ENCODE measurements at regions not wholly inside any gene's neighbourhood (a gene's known extent, or its start where the extent isn't known, plus 50 kb on each side); places are given as distances from the start of the nearest gene placed in this dataset.

GRCh38 chr18:61167902-61168301 lies 165.3 kb upstream of the CDH20 start:
- peaks cover 2 to 3% of the 10 kb centered on the region in 2 donors for H3K9me3 Mint-ChIP-seq
- no peaks in the 10 kb centered on the region for H3K4me1 Mint-ChIP-seq (ENCODE audit: low read depth)
- H3K27ac Mint-ChIP-seq: no peak overlapping the region
- no peaks in the 10 kb centered on the region for H3K27me3 Mint-ChIP-seq (ENCODE audit: low read depth)
- no peaks in the 10 kb centered on the region for H3K36me3 Mint-ChIP-seq (ENCODE audit: insufficient read depth in 2 of 2)
- H3K4me3 Mint-ChIP-seq: no peak overlapping the region
- ATAC-seq (replicated peaks in 1 of 2): no peak
- no peak for DNase-seq

DNA sequence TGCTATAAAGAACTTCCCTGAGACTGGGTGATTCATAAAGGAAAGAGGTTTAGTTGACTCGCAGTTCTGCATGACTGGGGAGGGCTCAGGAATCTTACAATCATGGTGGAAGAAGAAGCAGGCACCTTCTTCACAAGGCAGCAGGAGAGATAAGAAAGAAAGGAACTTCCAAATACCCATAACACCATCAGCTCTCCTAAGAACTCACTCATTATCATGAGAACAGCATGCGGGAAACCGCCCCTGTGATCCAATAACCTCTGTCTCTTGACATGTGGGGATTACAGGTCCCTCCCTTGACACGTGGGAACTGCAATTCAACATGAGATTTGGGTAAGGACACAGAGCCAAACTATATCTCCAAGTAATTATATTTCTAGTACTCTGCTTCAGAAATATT lies 163.8 kb upstream of the CDH20 start:
- ATAC-seq (replicated peaks in 1 of 2) (no peak), DNase-seq (no peak)
- no peaks in the 10 kb centered on the region for H3K4me1 Mint-ChIP-seq (ENCODE audit: low read depth)
- H3K9me3 Mint-ChIP-seq: peaks cover 0 to 3% of the 10 kb centered on the region in 2 donors
- no peak overlapping the region for H3K27ac Mint-ChIP-seq
- H3K27me3 Mint-ChIP-seq (ENCODE audit: low read depth): no peaks in the 10 kb centered on the region
- H3K36me3 Mint-ChIP-seq (ENCODE audit: insufficient read depth in 2 of 2): no peaks in the 10 kb centered on the region
- no peak overlapping the region for H3K4me3 Mint-ChIP-seq

DNA sequence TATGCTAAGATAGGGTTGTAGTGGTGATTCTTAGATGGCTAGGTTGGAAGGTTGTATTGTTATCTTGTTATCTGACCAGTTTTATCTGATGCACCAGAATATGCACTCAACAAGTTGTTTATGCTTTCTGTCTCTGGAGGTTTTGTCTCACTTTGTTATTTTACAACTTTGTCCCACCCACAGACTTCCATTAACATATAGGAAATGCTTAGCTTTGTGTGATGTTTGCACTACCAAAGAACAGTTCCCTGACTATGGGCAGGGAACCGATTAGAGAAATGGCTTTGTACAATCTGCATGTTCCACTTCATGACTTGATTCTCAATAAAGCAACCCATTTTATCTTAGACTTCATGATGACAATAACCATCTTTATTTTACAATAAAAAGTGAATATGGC lies 160.6 kb upstream of the CDH20 start:
- H3K4me1 Mint-ChIP-seq (ENCODE audit: low read depth): no peaks in the 10 kb centered on the region
- DNase-seq: no peak
- no peaks in the 10 kb centered on the region for H3K36me3 Mint-ChIP-seq (ENCODE audit: insufficient read depth in 2 of 2)
- no peak for ATAC-seq (replicated peaks in 1 of 2)
- no peaks in the 10 kb centered on the region for H3K27me3 Mint-ChIP-seq (ENCODE audit: low read depth)
- no peak overlapping the region for H3K4me3 Mint-ChIP-seq
- H3K9me3 Mint-ChIP-seq: peaks cover 4 to 5% of the 10 kb centered on the region in 2 donors
- H3K27ac Mint-ChIP-seq: no peak overlapping the region

DNA sequence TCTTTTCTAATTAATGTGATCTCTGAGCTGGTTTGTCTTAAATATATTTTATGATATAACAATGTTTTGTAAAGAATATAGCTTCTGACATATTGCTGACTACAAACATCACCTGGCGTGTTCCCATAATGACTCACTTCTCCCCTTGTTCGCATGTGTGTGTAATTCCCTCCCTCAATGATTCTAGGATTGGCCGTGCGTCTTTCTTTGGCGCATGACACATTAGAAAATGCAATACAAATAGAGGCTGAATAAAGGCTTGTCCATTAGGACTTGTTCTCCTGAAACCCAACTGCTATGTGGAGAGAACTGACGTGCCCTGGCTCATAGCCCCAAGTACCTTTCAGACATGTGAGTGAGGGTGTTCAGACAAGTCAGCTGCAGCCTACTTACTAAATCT lies 159.7 kb upstream of the CDH20 start:
- no peaks in the 10 kb centered on the region for H3K27me3 Mint-ChIP-seq (ENCODE audit: low read depth)
- peaks cover 6 to 11% of the 10 kb centered on the region in 2 donors for H3K9me3 Mint-ChIP-seq
- H3K36me3 Mint-ChIP-seq (ENCODE audit: insufficient read depth in 2 of 2): no peaks in the 10 kb centered on the region
- no peak overlapping the region for H3K27ac Mint-ChIP-seq
- no peak for ATAC-seq (replicated peaks in 1 of 2)
- H3K4me1 Mint-ChIP-seq (ENCODE audit: low read depth): no peaks in the 10 kb centered on the region
- DNase-seq: no peak
- no peak overlapping the region for H3K4me3 Mint-ChIP-seq

DNA sequence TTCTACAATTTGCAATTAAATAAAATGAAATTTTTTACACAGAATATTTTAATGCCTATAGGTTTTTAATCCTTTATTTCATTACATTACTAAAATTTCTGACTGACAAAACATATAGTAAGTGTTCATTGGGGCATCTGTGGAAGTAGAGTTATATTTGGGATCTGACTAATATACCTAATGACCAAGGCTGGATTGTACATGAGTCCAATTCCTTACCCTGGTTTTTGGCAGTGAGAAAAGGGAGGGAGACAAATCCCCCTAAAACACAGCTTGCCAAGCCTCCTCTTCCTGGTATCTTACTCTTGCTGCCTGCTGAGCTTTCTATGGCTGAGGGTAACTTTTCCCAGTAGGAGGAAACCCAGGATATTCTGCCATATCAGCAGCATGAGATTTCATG lies 149.4 kb upstream of the CDH20 start:
- H3K27me3 Mint-ChIP-seq (ENCODE audit: low read depth): no peaks in the 10 kb centered on the region
- no peak overlapping the region for H3K27ac Mint-ChIP-seq
- no peak overlapping the region for H3K4me3 Mint-ChIP-seq
- no peaks in the 10 kb centered on the region for H3K4me1 Mint-ChIP-seq (ENCODE audit: low read depth)
- H3K36me3 Mint-ChIP-seq (ENCODE audit: insufficient read depth in 2 of 2): no peaks in the 10 kb centered on the region
- DNase-seq (no peak), ATAC-seq (replicated peaks in 1 of 2) (no peak)
- peaks cover 8 to 11% of the 10 kb centered on the region in 2 donors for H3K9me3 Mint-ChIP-seq

- no peak for ATAC-seq (replicated peaks in 1 of 2)
- Mint-ChIP-seq H3K27me3 (ENCODE audit: low read depth) (no peaks in the 10 kb centered on the region), H3K4me3 (no peak overlapping the region), H3K9me3 (peaks cover 6% of the 10 kb centered on the region in 2 donors), H3K36me3 (ENCODE audit: insufficient read depth in 2 of 2) (no peaks in the 10 kb centered on the region), H3K27ac (no peak overlapping the region), H3K4me1 (ENCODE audit: low read depth) (no peaks in the 10 kb centered on the region)
- no peak for DNase-seq
These were observed 145.3 kb upstream of the CDH20 start for GRCh38 chr18:61187971-61188370.

DNA sequence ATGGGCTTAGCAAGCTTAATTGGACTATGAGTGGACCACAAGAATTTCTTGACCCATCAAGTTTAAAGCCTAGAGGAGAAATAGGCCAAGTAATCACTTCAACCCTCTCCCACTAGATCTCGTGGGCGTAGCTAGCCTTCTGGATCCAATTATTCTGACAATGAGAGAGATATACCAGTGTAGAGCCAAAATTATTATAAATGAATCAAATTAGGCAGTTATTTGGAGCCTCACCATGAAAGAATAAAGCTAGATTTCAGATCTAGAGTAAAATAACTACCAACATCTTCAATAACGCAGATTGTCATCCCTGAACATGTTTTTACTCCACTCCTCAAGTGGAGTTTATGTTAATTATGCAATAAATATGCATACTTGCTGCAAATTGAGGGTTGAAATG lies 143.9 kb upstream of the CDH20 start:
- H3K9me3 Mint-ChIP-seq: peaks cover 6 to 8% of the 10 kb centered on the region in 2 donors
- H3K4me1 Mint-ChIP-seq (ENCODE audit: low read depth): no peaks in the 10 kb centered on the region
- H3K27me3 Mint-ChIP-seq (ENCODE audit: low read depth): no peaks in the 10 kb centered on the region
- no peaks in the 10 kb centered on the region for H3K36me3 Mint-ChIP-seq (ENCODE audit: insufficient read depth in 2 of 2)
- DNase-seq: no peak
- no peak for ATAC-seq (replicated peaks in 1 of 2)
- H3K4me3 Mint-ChIP-seq: no peak overlapping the region
- H3K27ac Mint-ChIP-seq: no peak overlapping the region

- Mint-ChIP-seq H3K4me1 (ENCODE audit: low read depth) (no peaks in the 10 kb centered on the region), H3K36me3 (ENCODE audit: insufficient read depth in 2 of 2) (no peaks in the 10 kb centered on the region), H3K4me3 (no peak overlapping the region), H3K27ac (no peak overlapping the region), H3K9me3 (peaks cover 0 to 4% of the 10 kb centered on the region in 2 donors), H3K27me3 (ENCODE audit: low read depth) (no peaks in the 10 kb centered on the region)
- DNase-seq (no peak), ATAC-seq (replicated peaks in 1 of 2) (no peak)
These were observed 138.5 kb upstream of the CDH20 start for GRCh38 chr18:61194726-61195125.

DNA sequence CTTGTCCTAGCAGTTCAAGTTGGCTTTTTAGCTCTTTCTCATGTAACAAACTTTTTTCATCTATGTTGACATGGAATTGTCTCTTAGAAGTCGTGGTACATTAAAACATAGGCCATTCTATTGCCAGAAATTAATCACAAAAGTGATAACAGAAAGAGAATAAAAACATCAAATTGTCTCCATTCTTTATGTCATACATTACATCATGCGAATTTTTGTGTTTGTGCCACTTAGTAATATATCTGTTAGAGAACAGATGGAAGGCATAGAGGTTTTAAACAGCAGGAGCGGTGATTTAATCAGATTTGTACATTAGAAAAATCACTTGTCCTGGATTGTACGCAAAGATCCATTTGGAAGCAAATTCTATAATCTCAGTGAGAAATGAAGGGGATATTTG lies 136.5 kb upstream of the CDH20 start:
- ATAC-seq (replicated peaks in 1 of 2) (no peak), DNase-seq (no peak)
- Mint-ChIP-seq H3K4me3 (no peak overlapping the region), H3K27me3 (ENCODE audit: low read depth) (no peaks in the 10 kb centered on the region), H3K9me3 (peaks cover 0 to 4% of the 10 kb centered on the region in 2 donors), H3K36me3 (ENCODE audit: insufficient read depth in 2 of 2) (no peaks in the 10 kb centered on the region), H3K4me1 (ENCODE audit: low read depth) (no peaks in the 10 kb centered on the region), H3K27ac (no peak overlapping the region)

DNA sequence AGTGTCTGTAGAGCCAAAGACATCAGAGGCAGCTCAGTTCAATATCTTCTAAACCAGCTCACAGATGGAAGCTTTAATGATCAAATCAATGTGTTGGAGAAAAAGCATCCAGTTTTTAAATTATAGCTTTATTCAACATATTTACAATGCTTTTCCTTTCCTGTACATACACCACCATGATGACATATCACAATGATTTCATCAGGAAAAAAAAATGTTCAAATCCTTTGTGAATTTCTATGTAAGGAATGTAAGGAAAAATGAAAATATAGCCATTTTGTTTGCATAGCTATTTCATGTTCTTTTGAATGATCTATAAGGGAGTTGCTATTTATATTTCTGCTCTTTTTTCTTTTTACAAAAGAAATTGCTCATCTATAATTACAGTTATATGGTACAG lies 134.7 kb upstream of the CDH20 start:
- ATAC-seq (replicated peaks in 1 of 2): no peak
- peaks cover 0 to 4% of the 10 kb centered on the region in 2 donors for H3K9me3 Mint-ChIP-seq
- DNase-seq: no peak
- no peak overlapping the region for H3K4me3 Mint-ChIP-seq
- no peaks in the 10 kb centered on the region for H3K36me3 Mint-ChIP-seq (ENCODE audit: insufficient read depth in 2 of 2)
- no peaks in the 10 kb centered on the region for H3K27me3 Mint-ChIP-seq (ENCODE audit: low read depth)
- H3K4me1 Mint-ChIP-seq (ENCODE audit: low read depth): no peaks in the 10 kb centered on the region
- H3K27ac Mint-ChIP-seq: no peak overlapping the region

GRCh38 chr18:61199171-61199848 lies 133.9 kb upstream of the CDH20 start:
- DNase-seq: no peak
- H3K27ac Mint-ChIP-seq: no peak overlapping the region
- no peaks in the 10 kb centered on the region for H3K4me1 Mint-ChIP-seq (ENCODE audit: low read depth)
- peaks cover 0 to 4% of the 10 kb centered on the region in 2 donors for H3K9me3 Mint-ChIP-seq
- H3K27me3 Mint-ChIP-seq (ENCODE audit: low read depth): no peaks in the 10 kb centered on the region
- H3K36me3 Mint-ChIP-seq (ENCODE audit: insufficient read depth in 2 of 2): no peaks in the 10 kb centered on the region
- ATAC-seq (replicated peaks in 1 of 2): no peak
- H3K4me3 Mint-ChIP-seq: no peak overlapping the region

- H3K27ac Mint-ChIP-seq: no peak overlapping the region
- no peaks in the 10 kb centered on the region for H3K4me1 Mint-ChIP-seq (ENCODE audit: low read depth)
- H3K36me3 Mint-ChIP-seq (ENCODE audit: insufficient read depth in 2 of 2): no peaks in the 10 kb centered on the region
- peaks cover 0 to 2% of the 10 kb centered on the region in 2 donors for H3K9me3 Mint-ChIP-seq
- DNase-seq (no peak), ATAC-seq (replicated peaks in 1 of 2) (no peak)
- no peaks in the 10 kb centered on the region for H3K27me3 Mint-ChIP-seq (ENCODE audit: low read depth)
- H3K4me3 Mint-ChIP-seq: no peak overlapping the region
These were observed 131.7 kb upstream of the CDH20 start for GRCh38 chr18:61201511-61201910.

- Mint-ChIP-seq H3K27ac (no peak overlapping the region), H3K27me3 (ENCODE audit: low read depth) (no peaks in the 10 kb centered on the region), H3K4me1 (ENCODE audit: low read depth) (no peaks in the 10 kb centered on the region), H3K4me3 (no peak overlapping the region), H3K9me3 (peaks cover 0 to 4% of the 10 kb centered on the region in 2 donors), H3K36me3 (ENCODE audit: insufficient read depth in 2 of 2) (no peaks in the 10 kb centered on the region)
- DNase-seq (no peak), ATAC-seq (replicated peaks in 1 of 2) (no peak)
These were observed 130.1 kb upstream of the CDH20 start for GRCh38 chr18:61203151-61203550.

DNA sequence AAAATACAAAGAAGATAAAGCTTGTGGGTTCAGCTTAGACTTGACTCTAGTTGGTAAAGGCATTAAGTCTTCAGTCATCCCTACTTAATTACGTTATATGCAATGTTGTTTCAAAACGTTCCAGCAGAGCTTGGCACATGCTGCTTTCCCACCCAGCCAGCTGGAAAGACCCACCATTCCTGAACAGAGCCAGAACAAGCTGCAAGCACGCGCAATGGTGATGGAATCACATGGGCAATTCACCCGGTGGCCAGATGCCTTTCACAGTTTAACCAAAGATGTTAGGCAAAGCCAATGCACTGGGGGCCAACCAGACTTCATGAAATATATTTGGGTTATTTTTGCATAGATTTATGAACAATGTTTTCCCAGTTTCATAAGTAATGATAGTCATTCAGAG lies 123.4 kb upstream of the CDH20 start:
- Mint-ChIP-seq H3K9me3 (peaks cover 0 to 6% of the 10 kb centered on the region in 2 donors), H3K4me1 (ENCODE audit: low read depth) (no peaks in the 10 kb centered on the region), H3K27ac (no peak overlapping the region), H3K4me3 (no peak overlapping the region), H3K36me3 (ENCODE audit: insufficient read depth in 2 of 2) (no peaks in the 10 kb centered on the region), H3K27me3 (ENCODE audit: low read depth) (no peaks in the 10 kb centered on the region)
- no peak for ATAC-seq (replicated peaks in 1 of 2)
- DNase-seq: no peak

Measured in activated T-cell treated with anti-CD3 and anti-CD28 coated beads, Interleukin-2, amount 50 U/mL, for 72 hours (primary cell).